Skeletal muscle tissue (tissue), 3 donors: ENCODE measurements at regions not wholly inside any gene's neighbourhood (a gene's known extent, or its start where the extent isn't known, plus 50 kb on each side); places are given as distances from the start of the nearest gene placed in this dataset.

ENCODE experiments used
- H3K27ac ChIP-seq: one replicate; pipeline ENCODE4 v1.7.0; 2013; ENCODE audit warnings: mild to moderate bottlenecking, low read depth, low read length, inconsistent platforms
- H3K27me3 ChIP-seq, 3 donors: one replicate each; pipeline ENCODE4 v1.7.0; 2013; ENCODE audit warnings: low read length in 3 of 3; ENCODE audit not compliant: control insufficient read depth in 3 of 3, insufficient read depth in 3 of 3
- H3K36me3 ChIP-seq, 3 donors: one replicate each; pipeline ENCODE4 v1.7.0; 2013; ENCODE audit warnings: low read length in 3 of 3; ENCODE audit not compliant: control insufficient read depth in 3 of 3, insufficient read depth in 3 of 3
- H3K4me1 ChIP-seq, 3 donors: one replicate each; pipeline ENCODE4 v1.7.0; 2013; ENCODE audit warnings: low read length in 3 of 3, mild to moderate bottlenecking in 3 of 3; ENCODE audit not compliant: control insufficient read depth in 3 of 3, insufficient read depth in 3 of 3
- H3K4me3 ChIP-seq, 3 donors: one replicate each; pipeline ENCODE4 v1.7.0; 2013; ENCODE audit warnings: low read length in 3 of 3
- H3K9ac ChIP-seq, 3 donors: one replicate each; pipeline ENCODE4 v1.7.0; 2013; ENCODE audit warnings: low read length in 3 of 3, mild to moderate bottlenecking in 3 of 3, moderate library complexity in 2 of 3, low read depth in 1 of 3
- H3K9me3 ChIP-seq, 3 donors: one replicate each; pipeline ENCODE4 v1.7.0; 2013; ENCODE audit warnings: low read length in 3 of 3; ENCODE audit not compliant: control insufficient read depth in 3 of 3
- donor health status: Osteomylitis.

DNA sequence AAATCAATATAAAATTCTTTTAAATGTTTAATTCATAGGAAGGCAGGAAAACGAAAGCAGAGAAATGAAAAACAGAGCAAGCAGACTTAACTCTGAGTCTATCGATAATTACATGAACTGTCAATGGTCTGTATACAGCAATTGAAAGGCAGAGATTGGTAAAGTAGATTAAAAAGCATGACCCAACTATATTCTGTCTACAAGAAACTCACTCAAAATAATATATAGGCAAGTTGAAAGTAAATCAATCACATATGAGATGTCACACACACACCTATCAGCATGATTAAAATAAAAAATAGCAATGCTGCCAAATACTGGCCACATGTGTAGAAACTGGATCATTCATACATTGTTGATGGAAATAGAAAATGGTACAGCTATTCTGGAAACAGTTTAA is 136.4 kb upstream of the CYP1B1 start:
- Histone ChIP-seq H3K4me3 (no peak overlapping the region), H3K4me1 (no peaks in the 10 kb centered on the region), H3K9ac (no peak overlapping the region), H3K36me3 (no peaks in the 10 kb centered on the region), H3K9me3 (no peaks in the 10 kb centered on the region), H3K27ac (no peak overlapping the region), H3K27me3 (no peaks in the 10 kb centered on the region)

- Histone ChIP-seq H3K9ac (no peak overlapping the region), H3K4me3 (no peak overlapping the region), H3K4me1 (no peaks in the 10 kb centered on the region), H3K36me3 (no peaks in the 10 kb centered on the region), H3K9me3 (no peaks in the 10 kb centered on the region), H3K27ac (no peak overlapping the region), H3K27me3 (no peaks in the 10 kb centered on the region)
Measured at GRCh38 chr2:38207168-38207567, 131.2 kb upstream of the CYP1B1 start.

DNA sequence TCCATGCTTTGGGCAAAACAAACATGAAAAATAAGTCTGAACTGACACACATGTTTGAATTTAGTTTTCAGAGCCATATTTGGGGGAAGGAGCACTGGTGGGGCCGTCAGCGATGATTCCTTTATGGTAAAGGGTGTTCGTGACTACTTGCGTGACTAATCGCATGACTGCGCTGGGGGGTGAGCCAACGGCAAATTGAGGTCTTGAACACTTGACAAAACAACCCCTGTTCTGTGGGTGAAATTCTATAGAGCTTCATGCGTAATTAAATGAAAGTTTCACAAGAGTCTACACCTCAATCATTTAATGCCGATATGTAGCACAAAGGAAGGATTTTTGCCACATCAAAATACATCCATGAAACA is 127.5 kb upstream of the CYP1B1 start:
- no peak overlapping the region for H3K4me3 ChIP-seq
- H3K27me3 ChIP-seq: no peaks in the 10 kb centered on the region
- H3K9me3 ChIP-seq: no peaks in the 10 kb centered on the region
- H3K4me1 ChIP-seq: no peaks in the 10 kb centered on the region
- H3K27ac ChIP-seq: no peak overlapping the region
- H3K9ac ChIP-seq: no peak overlapping the region
- H3K36me3 ChIP-seq: no peaks in the 10 kb centered on the region

GRCh38 chr2:38202713-38203445 is 126.9 kb upstream of the CYP1B1 start:
- Histone ChIP-seq H3K9me3 (no peaks in the 10 kb centered on the region), H3K4me3 (no peak overlapping the region), H3K4me1 (no peaks in the 10 kb centered on the region), H3K9ac (no peak overlapping the region), H3K27me3 (no peaks in the 10 kb centered on the region), H3K27ac (no peak overlapping the region), H3K36me3 (no peaks in the 10 kb centered on the region)

DNA sequence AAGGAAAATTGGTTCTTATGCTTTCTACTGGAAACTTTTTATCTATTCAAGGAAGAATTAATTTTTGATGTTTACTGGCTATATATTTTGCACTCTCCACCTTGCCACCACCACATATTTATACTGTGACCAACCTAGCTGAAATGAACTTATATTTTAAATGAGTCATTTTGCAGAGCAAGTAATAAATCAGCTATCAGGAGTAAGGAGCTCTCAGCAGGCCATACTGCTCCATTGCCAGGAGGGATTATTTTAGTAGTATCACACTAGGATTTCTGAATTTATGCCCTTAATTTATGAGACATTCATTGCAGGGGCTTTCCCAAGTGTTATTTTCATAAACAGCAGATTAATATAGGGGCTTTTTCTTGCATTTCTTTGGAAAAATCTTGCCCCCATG is 125.8 kb upstream of the CYP1B1 start:
- Histone ChIP-seq H3K9ac (no peak overlapping the region), H3K27me3 (no peaks in the 10 kb centered on the region), H3K4me3 (no peak overlapping the region), H3K4me1 (no peaks in the 10 kb centered on the region), H3K9me3 (no peaks in the 10 kb centered on the region), H3K27ac (no peak overlapping the region), H3K36me3 (no peaks in the 10 kb centered on the region)

DNA sequence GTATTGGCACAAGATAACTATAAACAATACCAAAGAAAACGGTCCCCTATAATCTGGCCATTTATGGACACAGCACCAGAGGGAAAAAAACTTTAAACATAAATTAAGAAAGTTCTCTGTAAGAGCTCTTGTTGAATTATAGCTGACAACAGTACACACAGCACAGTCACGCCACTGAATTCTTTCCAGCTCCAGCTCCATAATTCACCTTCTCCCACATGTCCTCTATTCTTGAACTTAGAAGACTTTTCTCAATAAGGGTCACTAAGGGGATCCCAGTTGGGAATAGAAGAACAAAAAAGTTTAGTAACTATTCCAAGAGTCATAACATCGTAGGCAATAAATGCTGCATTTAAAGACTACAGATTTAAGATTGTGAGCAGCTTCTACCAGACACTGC is 124.6 kb upstream of the CYP1B1 start:
- Histone ChIP-seq H3K36me3 (no peaks in the 10 kb centered on the region), H3K4me1 (no peaks in the 10 kb centered on the region), H3K9ac (no peak overlapping the region), H3K27ac (no peak overlapping the region), H3K27me3 (no peaks in the 10 kb centered on the region), H3K9me3 (no peaks in the 10 kb centered on the region), H3K4me3 (no peak overlapping the region)

DNA sequence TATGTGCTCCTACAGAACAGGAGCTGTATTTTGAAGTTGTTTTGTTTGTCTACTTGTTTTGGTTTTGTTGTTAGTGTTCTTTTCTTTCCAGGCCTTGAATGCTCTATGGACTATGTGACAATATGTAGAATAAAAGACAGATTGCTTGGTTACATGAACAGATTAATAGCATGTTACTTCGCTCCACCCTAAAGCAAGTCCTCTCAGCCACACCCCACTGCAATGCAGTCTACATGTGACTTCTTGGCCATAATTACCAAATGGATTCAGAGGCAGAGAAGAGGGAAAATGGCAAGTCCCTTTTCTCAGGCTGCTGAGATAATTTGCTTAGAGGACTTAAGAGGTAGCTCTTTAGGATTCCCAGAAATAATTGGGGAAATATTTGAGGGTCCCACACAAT is 123.2 kb upstream of the CYP1B1 start:
- H3K9me3 ChIP-seq: no peaks in the 10 kb centered on the region
- H3K36me3 ChIP-seq: no peaks in the 10 kb centered on the region
- no peaks in the 10 kb centered on the region for H3K4me1 ChIP-seq
- H3K4me3 ChIP-seq: no peak overlapping the region
- H3K27ac ChIP-seq: no peak overlapping the region
- no peak overlapping the region for H3K9ac ChIP-seq
- no peaks in the 10 kb centered on the region for H3K27me3 ChIP-seq

- Histone ChIP-seq H3K9me3 (no peaks in the 10 kb centered on the region), H3K27ac (no peak overlapping the region), H3K4me1 (no peaks in the 10 kb centered on the region), H3K4me3 (no peak overlapping the region), H3K9ac (no peak overlapping the region), H3K36me3 (no peaks in the 10 kb centered on the region), H3K27me3 (no peaks in the 10 kb centered on the region)
Measured at GRCh38 chr2:38194751-38195150, 118.8 kb upstream of the CYP1B1 start.

GRCh38 chr2:38192976-38193375 is 117.0 kb upstream of the CYP1B1 start:
- Histone ChIP-seq H3K36me3 (no peaks in the 10 kb centered on the region), H3K4me1 (no peaks in the 10 kb centered on the region), H3K9me3 (no peaks in the 10 kb centered on the region), H3K27me3 (no peaks in the 10 kb centered on the region), H3K27ac (no peak overlapping the region), H3K9ac (no peak overlapping the region), H3K4me3 (no peak overlapping the region)

- H3K4me1 ChIP-seq: no peaks in the 10 kb centered on the region
- no peaks in the 10 kb centered on the region for H3K27me3 ChIP-seq
- H3K4me3 ChIP-seq: no peak overlapping the region
- no peak overlapping the region for H3K9ac ChIP-seq
- no peaks in the 10 kb centered on the region for H3K9me3 ChIP-seq
- no peaks in the 10 kb centered on the region for H3K36me3 ChIP-seq
- no peak overlapping the region for H3K27ac ChIP-seq
Measured at GRCh38 chr2:38192046-38192445, 116.1 kb upstream of the CYP1B1 start.

- H3K27me3 ChIP-seq: no peaks in the 10 kb centered on the region
- H3K4me1 ChIP-seq: no peaks in the 10 kb centered on the region
- H3K4me3 ChIP-seq: no peak overlapping the region
- no peaks in the 10 kb centered on the region for H3K36me3 ChIP-seq
- no peaks in the 10 kb centered on the region for H3K9me3 ChIP-seq
- H3K27ac ChIP-seq: no peak overlapping the region
- H3K9ac ChIP-seq: no peak overlapping the region
Measured at GRCh38 chr2:38191516-38191915, 115.6 kb upstream of the CYP1B1 start.
